Hepatocyte (in vitro differentiated cells): ENCODE measurements at regions not wholly inside any gene's neighbourhood (a gene's known extent, or its start where the extent isn't known, plus 50 kb on each side); places are given as distances from the start of the nearest gene placed in this dataset.

ENCODE experiments used
- DNase-seq: peaks from one replicate; pipeline ENCODE4 v3.0.0-alpha.2; 2016; ENCODE audit warnings: low spot score
- H2AFZ ChIP-seq: fragments of 200-600 bp; sonication (generic); 2 replicates; pipeline ENCODE4 v1.6.0; 2016; ENCODE audit warnings: antibody characterized with exemption, mild to moderate bottlenecking
- H3K27ac ChIP-seq: fragments of 200-600 bp; sonication (generic); 2 replicates; pipeline ENCODE4 v1.5.1; 2016; ENCODE audit warnings: mild to moderate bottlenecking
- H3K27me3 ChIP-seq: fragments of 200-600 bp; sonication (generic); 2 replicates; pipeline ENCODE4 v1.6.1; 2016
- H3K36me3 ChIP-seq: fragments of 200-600 bp; sonication (generic); replicated peaks from 2 replicates; pipeline ENCODE4 v1.5.1; 2016; ENCODE audit warnings: low read depth; ENCODE audit not compliant: insufficient read depth
- H3K4me1 ChIP-seq: fragments of 200-600 bp; sonication (generic); 2 replicates; pipeline ENCODE4 v1.5.1; 2016; ENCODE audit warnings: mild to moderate bottlenecking, moderate library complexity; ENCODE audit not compliant: insufficient read depth
- H3K4me2 ChIP-seq: fragments of 200-600 bp; sonication (generic); 2 replicates; pipeline ENCODE4 v1.6.0; 2016
- H3K4me3 ChIP-seq: fragments of 200-600 bp; sonication (generic); 2 replicates; pipeline ENCODE4 v1.5.1; 2016; ENCODE audit warnings: mild to moderate bottlenecking
- H3K79me2 ChIP-seq: fragments of 200-600 bp; sonication (generic); 2 replicates; pipeline ENCODE4 v1.6.0; 2017; ENCODE audit warnings: mild to moderate bottlenecking
- H3K9me2 ChIP-seq: fragments of 200-600 bp; sonication (generic); replicated peaks from 2 replicates; pipeline ENCODE4 v1.6.0; 2017; ENCODE audit warnings: mild to moderate bottlenecking; ENCODE audit not compliant: insufficient read depth
- H3K9me3 ChIP-seq: fragments of 200-600 bp; sonication (generic); 2 replicates; pipeline ENCODE4 v1.5.1; 2016; ENCODE audit warnings: low read depth, mild to moderate bottlenecking
- H4K20me1 ChIP-seq: fragments of 200-600 bp; sonication (generic); 2 replicates; pipeline ENCODE4 v1.6.0; 2016; ENCODE audit warnings: mild to moderate bottlenecking; ENCODE audit not compliant: insufficient read depth, poor library complexity, severe bottlenecking
- CTCF ChIP-seq: fragments of 200-600 bp; sonication (generic); IDR thresholded peaks from 2 replicates; pipeline ENCODE4 v1.5.1; 2016; ENCODE audit warnings: antibody characterized with exemption, mild to moderate bottlenecking; ENCODE audit not compliant: poor library complexity
- EZH2 ChIP-seq: fragments of 200-600 bp; sonication (generic); IDR thresholded peaks from 2 replicates; pipeline ENCODE4 v1.6.1; 2016; ENCODE audit warnings: antibody characterized with exemption, mild to moderate bottlenecking, borderline replicate concordance
- EZH2phosphoT487 ChIP-seq: fragments of 200-600 bp; sonication (generic); IDR thresholded peaks from one replicate; pipeline ENCODE4 v1.6.1; 2018; ENCODE audit warnings: antibody characterized with exemption, mild to moderate bottlenecking, low read depth, moderate library complexity; ENCODE audit not compliant: unreplicated experiment, severe bottlenecking
- WGBS: methylation state at CpG from one replicate; pipeline ENCODE4 v1.1.6; 2016; ENCODE audit warnings: low lambda C conversion rate; ENCODE audit errors: missing lambda C conversion rate; 5-methylcytosine and 5-hydroxymethylcytosine counted together

GRCh38 chr3:181913254-181913653 is 201.5 kb downstream of the SOX2 start:
- WGBS: 81% methylated on average over 2 of the region's 2 CpGs
- Histone ChIP-seq H3K9me3 (no peaks in the 10 kb centered on the region), H4K20me1 (no peaks in the 10 kb centered on the region), H3K4me2 (no peak overlapping the region), H3K4me1 (no peaks in the 10 kb centered on the region), H3K79me2 (no peaks in the 10 kb centered on the region), H3K36me3 (no peaks in the 10 kb centered on the region), H2AFZ (no peak overlapping the region), H3K27me3 (no peaks in the 10 kb centered on the region), H3K27ac (no peak overlapping the region), H3K4me3 (no peak overlapping the region), H3K9me2 (no peaks in the 10 kb centered on the region)
- TF ChIP-seq EZH2 (no peak), EZH2phosphoT487 (no peak)
- no peak for DNase-seq

- Histone ChIP-seq H3K9me3 (no peaks in the 10 kb centered on the region), H3K9me2 (no peaks in the 10 kb centered on the region), H3K27ac (no peak overlapping the region), H3K27me3 (no peaks in the 10 kb centered on the region), H4K20me1 (no peaks in the 10 kb centered on the region), H3K4me3 (no peak overlapping the region), H3K4me2 (no peak overlapping the region), H3K36me3 (no peaks in the 10 kb centered on the region), H2AFZ (no peak overlapping the region), H3K4me1 (no peaks in the 10 kb centered on the region), H3K79me2 (no peaks in the 10 kb centered on the region)
- TF ChIP-seq EZH2 (no peak), CTCF (no peak), EZH2phosphoT487 (no peak)
- DNase-seq: no peak
- 57% methylated on average over 6 of the region's 6 CpGs for WGBS
Observed at GRCh38 chr3:181915551-181915950, 203.8 kb downstream of the SOX2 start.

- Histone ChIP-seq H3K4me3 (no peak overlapping the region), H3K27me3 (no peaks in the 10 kb centered on the region), H3K27ac (no peak overlapping the region), H3K9me2 (no peaks in the 10 kb centered on the region), H3K36me3 (no peaks in the 10 kb centered on the region), H3K9me3 (no peaks in the 10 kb centered on the region), H3K4me1 (no peaks in the 10 kb centered on the region), H3K79me2 (no peaks in the 10 kb centered on the region), H2AFZ (no peak overlapping the region), H4K20me1 (no peaks in the 10 kb centered on the region), H3K4me2 (no peak overlapping the region)
- WGBS: 51% methylated on average over 3 of the region's 3 CpGs
- no peak for DNase-seq
- TF ChIP-seq EZH2phosphoT487: no peak
- TF ChIP-seq EZH2: no peak
- TF ChIP-seq CTCF: no peak
Observed at GRCh38 chr3:181916013-181916412, 204.3 kb downstream of the SOX2 start.

GRCh38 chr3:181917027-181917426 is 205.3 kb downstream of the SOX2 start:
- Histone ChIP-seq H4K20me1 (no peaks in the 10 kb centered on the region), H3K4me3 (no peak overlapping the region), H2AFZ (no peak overlapping the region), H3K9me2 (no peaks in the 10 kb centered on the region), H3K4me1 (no peaks in the 10 kb centered on the region), H3K27ac (no peak overlapping the region), H3K4me2 (no peak overlapping the region), H3K9me3 (no peaks in the 10 kb centered on the region), H3K79me2 (no peaks in the 10 kb centered on the region), H3K36me3 (no peaks in the 10 kb centered on the region), H3K27me3 (no peaks in the 10 kb centered on the region)
- 77% methylated on average over 3 of the region's 3 CpGs for WGBS
- no peak for DNase-seq
- TF ChIP-seq EZH2: no peak
- TF ChIP-seq EZH2phosphoT487: no peak
- no peak for TF ChIP-seq CTCF
